OCI-LY7 (cell line): ENCODE measurements at regions not wholly inside any gene's neighbourhood (a gene's known extent, or its start where the extent isn't known, plus 50 kb on each side); places are given as distances from the start of the nearest gene placed in this dataset.

ENCODE experiments used
- BruUV-seq: library from RNA; stranded (reverse); fragments of 400-500 nt; replicated peaks from 2 replicates; lab custom pipeline; 2021; lab: Mats Ljungman, UMichigan
- CTCF ChIA-PET: fragments of 300-600 bp; sonication (Branson Sonifier 250); formaldehyde crosslinking; loops from one replicate; lab custom pipeline; 2022; ENCODE audit warnings: antibody characterized with exemption; ENCODE audit not compliant: unreplicated experiment; lab: Charles Lee
- POLR2A ChIA-PET: fragments of 300-600 bp; sonication (Branson Sonifier 250); formaldehyde crosslinking; loops from one replicate; lab custom pipeline; 2022; ENCODE audit warnings: antibody characterized with exemption; lab: Charles Lee
- DNase-seq: peaks from one replicate; pipeline ENCODE4 v3.0.0-alpha.2; 2015; ENCODE audit warnings: low spot score
- H2AFZ ChIP-seq: fragments of 200-600 bp; sonication (generic), shearing (Covaris generic); 2 replicates; pipeline ENCODE4 v1.6.1; 2014; ENCODE audit warnings: mild to moderate bottlenecking, antibody characterized with exemption, low read length, moderate library complexity
- H3K27ac ChIP-seq: fragments of 200-600 bp; sonication (generic); 2 replicates; pipeline ENCODE4 v1.5.1; 2014; ENCODE audit warnings: mixed run types, low read depth, mild to moderate bottlenecking, moderate library complexity, low read length, inconsistent platforms; ENCODE audit not compliant: poor library complexity, severe bottlenecking
- H3K36me3 ChIP-seq: fragments of 200-600 bp; sonication (generic); 2 replicates; pipeline ENCODE4 v1.6.1; 2014; ENCODE audit warnings: mild to moderate bottlenecking, antibody characterized with exemption, low read length, moderate library complexity, mixed read lengths; ENCODE audit not compliant: insufficient read depth
- H3K4me1 ChIP-seq: fragments of 200-600 bp; sonication (generic); 2 replicates; pipeline ENCODE4 v1.5.1; 2014; ENCODE audit warnings: mild to moderate bottlenecking, low read length; ENCODE audit not compliant: insufficient read depth, poor library complexity, severe bottlenecking
- H3K4me2 ChIP-seq: fragments of 200-600 bp; sonication (generic); 2 replicates; pipeline ENCODE4 v1.6.1; 2014; ENCODE audit warnings: mild to moderate bottlenecking, low read length
- H3K4me3 ChIP-seq: fragments of 200-600 bp; sonication (generic); 2 replicates; pipeline ENCODE4 v1.5.1; 2014; ENCODE audit warnings: mild to moderate bottlenecking, low read depth, low read length; ENCODE audit not compliant: poor library complexity, severe bottlenecking
- H3K79me2 ChIP-seq: fragments of 200-600 bp; sonication (generic); 2 replicates; pipeline ENCODE4 v1.6.1; 2016; ENCODE audit warnings: low read depth, mild to moderate bottlenecking, low read length, moderate library complexity, mixed read lengths; ENCODE audit not compliant: insufficient read depth
- H3K9me2 ChIP-seq: fragments of 200-600 bp; sonication (generic); 2 replicates; pipeline ENCODE4 v1.6.1; 2016; ENCODE audit warnings: mild to moderate bottlenecking, low read length, mixed read lengths; ENCODE audit not compliant: insufficient read depth
- H3K9me3 ChIP-seq: fragments of 200-600 bp; sonication (generic); 2 replicates; pipeline ENCODE4 v1.6.1; 2014; ENCODE audit warnings: mild to moderate bottlenecking, mixed run types, low read length, mixed read lengths
- H4K20me1 ChIP-seq: fragments of 200-600 bp; sonication (generic); 2 replicates; pipeline ENCODE4 v1.6.1; 2014; ENCODE audit warnings: mild to moderate bottlenecking, antibody characterized with exemption, low read length, moderate library complexity, mixed read lengths; ENCODE audit not compliant: insufficient read depth
- EZH2phosphoT487 ChIP-seq: fragments of 200-600 bp; sonication (generic); IDR thresholded peaks from 2 replicates; pipeline ENCODE4 v1.6.1; 2018; ENCODE audit warnings: low read depth, borderline replicate concordance, mild to moderate bottlenecking, mixed run types, antibody characterized with exemption, low read length, moderate library complexity, mixed read lengths
- intact Hi-C: fragments of 100-400 bp; cut with micrococcal nuclease; formaldehyde crosslinking; loops from one replicate; pipeline ENCODE4 v1.10.0; 2022; ENCODE audit not compliant: unreplicated experiment
- TF ChIP-seq, protein P1 (sequence below): fragments of 200-600 bp; sonication (generic); conservative IDR thresholded peaks from 2 replicates; pipeline ENCODE4 v1.5.1; 2014; ENCODE audit warnings: mild to moderate bottlenecking, antibody characterized with exemption, low read length, moderate library complexity, mixed read lengths

DNA sequence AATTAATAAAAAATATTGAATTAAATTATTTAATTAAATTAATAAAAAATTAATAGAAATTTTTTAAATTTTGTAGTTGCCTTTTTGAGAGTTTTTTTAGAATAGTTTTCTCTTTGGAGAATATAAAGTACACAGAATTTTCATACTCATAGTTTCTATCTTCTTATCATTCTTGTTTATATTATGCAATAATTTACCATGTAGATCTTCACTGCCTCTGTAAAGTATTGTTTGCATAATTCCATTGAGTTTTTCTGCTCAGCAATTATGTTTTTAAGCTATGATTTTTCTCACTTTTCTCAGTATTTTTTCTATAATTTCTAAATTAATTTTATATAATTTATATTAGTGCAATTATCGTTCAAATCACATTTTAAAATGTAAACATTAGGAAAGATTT, 50.6 kb upstream of the OXA1L start:
- Histone ChIP-seq H3K9me3 (no peaks in the 10 kb centered on the region), H3K27ac (no peak overlapping the region), H4K20me1 (no peaks in the 10 kb centered on the region), H3K9me2 (no peaks in the 10 kb centered on the region), H2AFZ (no peak overlapping the region), H3K36me3 (no peaks in the 10 kb centered on the region), H3K4me3 (no peak overlapping the region), H3K4me1 (peaks cover 13% of the 10 kb centered on the region), H3K79me2 (no peaks in the 10 kb centered on the region), H3K4me2 (no peak overlapping the region)
- ChIA-PET POLR2A (no interaction called here), CTCF (no interaction called here)
- intact Hi-C loops = no loop called here
- TF ChIP-seq, protein P1, sequence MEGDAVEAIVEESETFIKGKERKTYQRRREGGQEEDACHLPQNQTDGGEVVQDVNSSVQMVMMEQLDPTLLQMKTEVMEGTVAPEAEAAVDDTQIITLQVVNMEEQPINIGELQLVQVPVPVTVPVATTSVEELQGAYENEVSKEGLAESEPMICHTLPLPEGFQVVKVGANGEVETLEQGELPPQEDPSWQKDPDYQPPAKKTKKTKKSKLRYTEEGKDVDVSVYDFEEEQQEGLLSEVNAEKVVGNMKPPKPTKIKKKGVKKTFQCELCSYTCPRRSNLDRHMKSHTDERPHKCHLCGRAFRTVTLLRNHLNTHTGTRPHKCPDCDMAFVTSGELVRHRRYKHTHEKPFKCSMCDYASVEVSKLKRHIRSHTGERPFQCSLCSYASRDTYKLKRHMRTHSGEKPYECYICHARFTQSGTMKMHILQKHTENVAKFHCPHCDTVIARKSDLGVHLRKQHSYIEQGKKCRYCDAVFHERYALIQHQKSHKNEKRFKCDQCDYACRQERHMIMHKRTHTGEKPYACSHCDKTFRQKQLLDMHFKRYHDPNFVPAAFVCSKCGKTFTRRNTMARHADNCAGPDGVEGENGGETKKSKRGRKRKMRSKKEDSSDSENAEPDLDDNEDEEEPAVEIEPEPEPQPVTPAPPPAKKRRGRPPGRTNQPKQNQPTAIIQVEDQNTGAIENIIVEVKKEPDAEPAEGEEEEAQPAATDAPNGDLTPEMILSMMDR = no peak
- no peak for TF ChIP-seq EZH2phosphoT487
- DNase-seq = no peak
- no TSS peak for BruUV-seq
